ENCODE measurements at regions not wholly inside any gene's neighbourhood (a gene's known extent, or its start where the extent isn't known, plus 50 kb on each side); places are given as distances from the start of the nearest gene placed in this dataset.
A peak's percentile ranks its signal among the peaks of the same experiment; 100 is the strongest.
"Not testable (repeated sequence)": the region's sequence is repeated elsewhere in the genome, so short reads cannot be mapped to it uniquely, and the experiment has no call there.

DNA sequence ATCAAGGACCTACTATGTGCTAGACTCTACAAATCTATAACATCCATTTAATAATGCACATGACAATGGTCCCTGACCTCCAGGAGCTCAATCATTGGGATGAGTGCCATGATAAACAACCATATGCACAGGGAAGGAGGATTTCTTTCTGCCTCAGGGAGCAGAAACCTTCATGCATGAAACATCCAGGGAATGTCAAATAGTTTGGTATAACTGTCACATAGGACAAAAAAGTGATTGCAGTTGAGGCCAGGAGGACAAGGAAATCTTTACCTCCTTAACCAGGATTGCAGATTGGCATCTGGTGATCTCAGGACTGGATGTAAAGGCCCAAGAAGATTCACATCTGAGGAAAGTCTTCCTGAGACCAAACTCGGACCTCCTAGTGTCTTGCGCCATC is 993.1 kb downstream of the KCNMA1 start:
- DNase-seq (ENCODE audit: low spot score in 2 of 2) (no peak), ATAC-seq (no peak)
- Mint-ChIP-seq H3K9me3 (peaks cover 0 to 11% of the 10 kb centered on the region in 2 donors), H3K27ac (no peak overlapping the region), H3K36me3 (no peaks in the 10 kb centered on the region)

DNA sequence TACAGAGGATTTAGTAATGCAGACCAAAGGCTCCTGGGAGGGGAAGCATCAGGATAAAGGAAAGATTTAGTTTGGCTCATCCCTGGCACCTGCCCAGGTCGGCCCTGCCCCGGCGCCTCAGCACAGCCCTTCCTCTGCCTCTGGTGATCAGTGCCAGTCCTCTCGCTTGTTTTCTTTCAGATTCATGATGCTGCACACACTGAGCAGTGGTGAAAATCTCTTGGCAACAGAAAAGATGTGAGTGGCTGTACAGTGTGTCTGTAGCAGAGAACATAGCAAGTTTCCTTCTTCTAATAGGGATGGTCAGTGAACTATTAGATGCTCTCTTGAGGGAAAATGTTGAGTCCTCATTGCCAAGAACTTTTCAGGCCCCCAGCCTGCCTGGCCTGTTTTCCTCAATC is 994.1 kb downstream of the KCNMA1 start:
- no peaks in the 10 kb centered on the region for H3K36me3 Mint-ChIP-seq
- DNase-seq (ENCODE audit: low spot score in 2 of 2) (no peak), ATAC-seq (no peak)
- H3K9me3 Mint-ChIP-seq = peaks cover 0 to 10% of the 10 kb centered on the region in 2 donors
- H3K27ac Mint-ChIP-seq = no peak overlapping the region

DNA sequence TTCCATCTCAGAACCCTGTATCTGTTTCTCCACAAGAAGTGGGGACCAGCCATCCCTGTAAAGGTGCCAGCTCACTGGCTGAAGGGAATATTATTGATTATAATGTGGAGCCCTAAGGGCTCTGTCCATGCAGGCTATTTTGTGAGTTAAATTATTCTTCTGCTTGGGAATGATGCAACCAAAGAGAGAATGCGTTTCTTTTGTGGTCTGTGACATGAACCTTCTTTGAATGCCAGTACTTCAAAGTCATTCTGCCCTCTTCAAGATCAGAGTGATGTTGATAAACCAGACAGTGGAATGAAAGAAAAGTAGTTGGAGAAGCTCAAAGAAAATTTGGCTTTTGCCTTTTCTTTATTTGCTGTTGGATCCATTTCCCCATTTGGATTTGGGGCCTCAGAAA is 995.2 kb downstream of the KCNMA1 start:
- no peak for ATAC-seq
- no peak for DNase-seq (ENCODE audit: low spot score in 2 of 2)
- Mint-ChIP-seq H3K36me3 (no peaks in the 10 kb centered on the region), H3K9me3 (peaks cover 0 to 10% of the 10 kb centered on the region in 2 donors), H3K27ac (no peak overlapping the region)

DNA sequence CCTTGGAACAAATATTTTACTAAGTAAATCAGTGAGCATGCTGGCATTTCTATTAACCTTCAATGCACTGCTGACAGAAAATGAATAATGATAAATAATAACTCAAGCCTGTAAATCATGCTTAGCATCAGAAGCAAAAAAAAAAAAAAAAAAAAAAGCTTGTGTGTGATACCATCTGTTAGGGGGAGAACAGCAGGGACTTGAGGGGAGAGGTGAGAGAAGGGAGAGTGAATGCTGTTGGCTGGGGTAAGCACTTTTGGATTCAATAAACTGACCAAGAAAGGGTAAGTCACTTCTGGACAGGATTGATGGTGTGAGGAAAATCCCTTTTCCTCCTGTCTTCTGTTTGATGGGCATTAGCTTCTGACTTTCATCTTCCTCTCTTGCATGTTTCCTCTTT is 996.4 kb downstream of the KCNMA1 start:
- H3K36me3 Mint-ChIP-seq = no peaks in the 10 kb centered on the region
- no peak overlapping the region for H3K27ac Mint-ChIP-seq
- no peak for ATAC-seq
- peaks cover 0 to 10% of the 10 kb centered on the region in 2 donors for H3K9me3 Mint-ChIP-seq
- DNase-seq (ENCODE audit: low spot score in 2 of 2) = no peak

DNA sequence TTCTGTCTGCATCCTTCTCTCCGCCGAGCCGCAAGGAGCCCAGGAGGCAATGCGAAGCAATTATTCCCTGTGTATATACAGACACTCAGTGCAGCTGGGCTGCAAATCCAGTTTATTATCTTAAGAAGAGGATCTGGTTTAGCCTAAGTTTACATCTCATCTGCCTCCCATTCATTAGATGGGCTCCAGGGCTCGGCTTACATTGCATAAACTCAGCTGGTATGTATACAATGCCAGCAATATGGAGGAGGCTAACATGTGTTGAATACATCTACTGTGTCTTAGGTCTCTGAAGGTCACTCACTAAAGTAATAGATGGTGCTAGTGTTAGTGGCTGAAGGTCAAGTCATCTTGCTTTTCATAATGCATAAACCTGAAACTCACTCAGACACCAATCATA is 996.8 kb downstream of the KCNMA1 start:
- DNase-seq (ENCODE audit: low spot score in 2 of 2) = no peak
- H3K36me3 Mint-ChIP-seq = no peaks in the 10 kb centered on the region
- peaks cover 0 to 10% of the 10 kb centered on the region in 2 donors for H3K9me3 Mint-ChIP-seq
- H3K27ac Mint-ChIP-seq = no peak overlapping the region
- no peak for ATAC-seq

DNA sequence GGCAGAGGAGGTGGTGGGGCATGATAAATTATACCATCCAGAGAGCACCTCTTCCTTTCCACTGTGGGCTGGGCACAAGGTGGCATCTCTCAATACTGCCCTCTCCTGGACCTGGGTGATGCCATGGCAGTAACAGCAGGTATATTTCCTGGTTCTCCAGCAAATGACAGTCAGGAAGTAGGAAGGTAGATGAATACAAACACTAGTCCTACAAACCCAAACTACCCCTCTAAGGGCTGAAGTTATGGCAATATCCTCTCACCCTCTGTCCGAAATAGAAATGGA is 1004.9 kb downstream of the KCNMA1 start:
- DNase-seq (ENCODE audit: low spot score in 2 of 2) = no peak
- Mint-ChIP-seq H3K27ac (no peak overlapping the region), H3K9me3 (peaks cover 0 to 3% of the 10 kb centered on the region in 2 donors), H3K36me3 (no peaks in the 10 kb centered on the region)
- ATAC-seq = no peak

DNA sequence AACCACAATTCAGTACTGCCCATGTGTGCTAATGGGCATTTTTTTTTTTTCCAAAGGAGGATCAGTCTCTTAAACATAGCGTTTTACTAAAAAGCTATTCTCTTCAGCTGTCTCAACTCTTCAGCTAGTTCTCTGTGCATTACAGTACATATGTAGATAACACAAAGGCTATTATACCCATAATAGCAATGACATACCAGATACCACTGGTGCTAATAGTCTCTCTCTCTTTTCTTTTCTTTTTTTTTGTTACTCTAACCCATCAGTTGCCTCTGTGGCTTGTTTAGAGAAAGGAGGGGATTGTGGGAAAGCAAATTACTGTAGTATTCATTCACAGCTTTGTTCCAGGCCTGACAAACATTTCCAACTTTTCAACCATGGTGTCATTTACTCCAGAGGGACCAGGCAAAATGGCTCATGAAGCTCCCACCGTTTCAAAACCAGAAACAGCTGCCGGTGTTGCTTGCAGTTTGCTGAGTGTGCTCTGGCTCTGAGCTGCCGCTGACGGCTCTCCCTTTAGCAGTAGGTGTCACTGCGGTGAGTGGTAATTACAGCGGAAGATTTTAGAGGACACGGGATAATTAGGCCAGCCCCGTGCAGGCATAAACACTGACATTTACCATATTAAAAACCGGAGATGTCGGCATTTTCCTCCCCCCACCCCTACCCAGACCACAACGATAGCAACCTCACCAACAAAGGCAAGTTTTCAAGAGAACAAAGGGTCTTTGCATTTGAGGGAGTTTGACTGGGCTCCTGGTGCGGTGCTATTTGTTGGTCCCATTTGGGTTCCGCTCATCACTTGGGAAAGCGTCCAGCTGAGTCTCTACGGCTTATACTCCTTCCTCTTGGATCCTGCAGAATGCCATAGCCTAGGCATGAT is 1005.5 kb downstream of the KCNMA1 start:
- DNase-seq (ENCODE audit: low spot score in 2 of 2) (no peak), ATAC-seq (no peak)
- no peaks in the 10 kb centered on the region for H3K36me3 Mint-ChIP-seq
- H3K9me3 Mint-ChIP-seq = peaks cover 0 to 4% of the 10 kb centered on the region in 2 donors
- H3K27ac Mint-ChIP-seq = no peak overlapping the region

DNA sequence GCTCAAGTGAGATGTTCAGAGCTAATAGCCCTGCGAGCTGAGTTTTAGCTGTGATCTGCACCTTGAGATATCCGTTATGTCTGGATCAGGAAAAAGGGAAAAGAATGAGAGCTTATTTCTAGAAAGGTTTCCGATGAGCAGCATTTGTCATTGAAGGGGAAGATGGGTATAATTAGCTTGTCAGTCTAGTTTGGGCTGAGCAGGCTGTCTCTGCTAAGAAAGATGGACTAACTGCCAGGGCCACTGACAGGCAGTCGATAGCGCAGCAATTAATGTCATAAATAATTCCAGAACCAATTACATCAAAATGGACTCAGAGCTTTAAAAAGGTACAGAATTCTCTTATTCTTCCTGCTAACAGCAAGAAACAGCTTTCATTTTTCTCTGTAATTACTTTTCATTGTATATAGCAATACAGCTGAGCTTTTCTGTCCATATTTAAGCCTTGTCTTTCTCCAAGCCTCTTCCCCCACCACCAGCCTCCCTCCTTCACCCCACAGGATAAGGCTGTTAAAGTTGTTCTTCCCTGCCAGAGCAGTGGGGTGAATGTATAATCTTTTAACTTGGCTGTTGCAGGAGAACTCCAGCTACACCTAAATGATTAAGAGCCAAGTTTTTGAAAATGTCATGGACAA is 1006.5 kb downstream of the KCNMA1 start:
- no peak for DNase-seq (ENCODE audit: low spot score in 2 of 2)
- H3K36me3 Mint-ChIP-seq = no peaks in the 10 kb centered on the region

DNA sequence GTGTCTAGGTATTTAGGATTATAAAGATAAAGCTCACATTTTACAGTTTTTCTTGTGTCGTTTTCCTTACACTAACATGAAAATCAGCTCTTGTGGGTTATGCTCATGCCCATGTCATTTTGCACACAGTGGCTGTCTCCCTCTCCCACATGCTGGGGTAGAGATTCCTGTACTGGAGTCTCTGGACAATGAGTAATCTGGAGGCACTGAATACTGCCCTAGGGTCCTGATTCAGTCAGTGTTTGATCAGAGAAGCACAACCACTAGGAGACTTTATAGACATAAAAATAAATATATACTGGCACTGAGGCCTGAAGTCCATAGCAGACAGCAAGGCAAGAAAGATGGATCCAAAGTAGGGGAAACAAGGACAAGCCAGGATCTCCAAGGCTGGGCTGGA is 1008.8 kb downstream of the KCNMA1 start:
- DNase-seq (ENCODE audit: low spot score in 2 of 2) (no peak), ATAC-seq (no peak)
- Mint-ChIP-seq H3K9me3 (peaks cover 0 to 8% of the 10 kb centered on the region in 2 donors), H3K36me3 (no peaks in the 10 kb centered on the region), H3K27ac (no peak overlapping the region)

More for the DNA sequence above, 1006.5 kb downstream of the KCNMA1 start:
- Mint-ChIP-seq H3K27ac (no peak overlapping the region), H3K9me3 (peaks cover 0 to 4% of the 10 kb centered on the region in 2 donors)
- no peak for ATAC-seq

DNA sequence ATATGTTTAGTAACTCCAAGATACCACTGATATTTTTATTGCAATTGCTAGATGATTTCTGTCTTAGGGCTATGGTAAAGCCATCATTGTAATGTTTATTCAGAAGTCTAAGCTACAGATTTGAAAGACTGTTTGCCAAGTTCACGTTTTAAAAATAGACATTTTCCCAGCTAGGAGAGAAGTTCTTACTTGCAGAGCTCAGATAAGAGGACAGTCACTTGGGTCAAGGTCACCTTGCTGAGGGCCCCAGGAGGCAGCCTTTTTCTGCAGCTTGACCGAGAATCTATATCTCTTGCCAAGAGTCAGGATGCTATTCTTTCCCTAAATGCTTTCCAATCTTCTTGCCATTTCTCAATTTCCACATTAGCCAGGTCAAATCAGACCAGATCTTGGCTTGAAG is 1011.2 kb downstream of the KCNMA1 start:
- H3K36me3 Mint-ChIP-seq = no peaks in the 10 kb centered on the region
- H3K9me3 Mint-ChIP-seq = peaks cover 0 to 8% of the 10 kb centered on the region in 2 donors
- H3K27ac Mint-ChIP-seq = no peak overlapping the region
- ATAC-seq (no peak), DNase-seq (ENCODE audit: low spot score in 2 of 2) (no peak)

DNA sequence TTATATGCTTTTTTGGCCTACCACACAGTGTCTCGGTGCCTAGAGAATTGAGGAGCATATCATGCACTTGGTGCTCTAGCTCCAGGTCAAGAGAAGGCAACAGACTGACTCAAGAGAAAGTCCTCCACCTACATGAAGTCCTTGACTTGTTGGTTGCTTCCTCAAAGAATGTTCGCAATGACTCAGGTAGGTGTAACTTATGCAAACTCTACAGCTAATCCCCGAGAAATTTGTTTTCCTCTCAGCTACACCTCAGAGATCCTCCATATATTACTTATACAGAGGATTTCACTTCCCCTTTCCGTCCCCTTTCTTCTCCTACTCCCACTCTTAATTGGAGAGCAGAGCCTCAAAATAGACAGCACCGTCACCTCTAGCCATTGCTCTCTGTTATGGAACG is 1013.1 kb downstream of the KCNMA1 start:
- no peak overlapping the region for H3K27ac Mint-ChIP-seq
- ATAC-seq = no peak

DNA sequence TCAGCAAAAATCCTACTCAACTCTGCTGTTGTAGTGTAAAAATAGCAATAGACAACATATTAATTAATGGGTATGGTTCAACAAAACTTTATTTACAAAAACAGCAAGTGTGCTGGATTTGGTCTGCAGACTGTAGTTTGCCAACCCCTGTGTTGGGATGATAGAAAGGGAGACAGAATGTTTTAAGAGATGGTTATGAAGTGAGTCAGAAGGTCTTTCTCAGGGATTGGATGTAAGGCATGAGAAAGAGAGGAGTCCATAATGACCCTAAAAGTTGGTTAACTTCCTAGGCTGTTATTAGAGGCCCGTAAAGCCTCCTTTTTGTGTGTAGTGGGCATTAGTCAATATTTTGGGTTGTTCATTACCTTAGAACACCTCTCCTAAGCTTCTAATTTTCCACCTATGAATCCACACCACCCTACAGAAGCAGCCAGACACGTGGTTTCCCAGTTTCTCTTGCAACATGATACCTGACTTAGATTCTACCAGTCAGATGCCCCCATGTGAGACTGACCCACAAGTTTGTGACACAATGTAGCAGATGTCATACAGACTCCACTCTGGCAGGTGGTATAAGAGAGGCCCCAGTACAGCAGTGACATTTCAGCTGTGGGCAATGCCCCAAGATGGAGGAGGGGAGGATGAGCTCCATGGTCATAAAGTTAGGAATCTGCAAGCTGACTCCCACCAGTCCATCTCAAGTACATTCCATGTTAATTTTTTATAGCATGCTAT is 1015.6 kb downstream of the KCNMA1 start:
- no peak overlapping the region for H3K27ac Mint-ChIP-seq
- peaks cover 10 to 14% of the 10 kb centered on the region in 2 donors for H3K9me3 Mint-ChIP-seq
- ATAC-seq = no peak
- no peaks in the 10 kb centered on the region for H3K36me3 Mint-ChIP-seq
- DNase-seq (ENCODE audit: low spot score in 2 of 2) = no peak

More for the DNA sequence above, 1013.1 kb downstream of the KCNMA1 start:
- no peaks in the 10 kb centered on the region for H3K36me3 Mint-ChIP-seq
- peaks cover 8 to 14% of the 10 kb centered on the region in 2 donors for H3K9me3 Mint-ChIP-seq
- DNase-seq (ENCODE audit: low spot score in 2 of 2) = no peak

DNA sequence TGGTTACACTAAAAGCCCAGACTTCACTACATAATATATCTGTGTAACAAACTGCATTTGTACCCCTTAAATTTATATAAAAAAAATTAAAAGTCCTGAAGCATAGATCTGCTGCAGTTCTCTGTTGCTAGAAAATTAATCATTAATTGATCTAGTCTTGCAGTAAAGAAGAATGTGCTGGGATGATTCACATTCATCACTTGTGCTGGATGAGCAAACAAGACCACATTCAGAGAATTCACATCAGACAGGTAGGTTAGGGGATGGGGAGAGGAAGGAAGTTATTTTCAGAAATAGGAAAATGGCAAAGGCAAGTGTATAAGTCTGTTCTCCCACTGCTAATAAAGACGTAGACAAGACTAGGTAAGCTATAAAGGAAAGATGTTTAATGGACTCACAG is 1019.0 kb downstream of the KCNMA1 start:
- no peaks in the 10 kb centered on the region for H3K36me3 Mint-ChIP-seq
- no peak overlapping the region for H3K27ac Mint-ChIP-seq
- no peak for DNase-seq (ENCODE audit: low spot score in 2 of 2)
- peaks cover 16 to 19% of the 10 kb centered on the region in 2 donors for H3K9me3 Mint-ChIP-seq
- ATAC-seq = peak; percentile 28 to 50

DNA sequence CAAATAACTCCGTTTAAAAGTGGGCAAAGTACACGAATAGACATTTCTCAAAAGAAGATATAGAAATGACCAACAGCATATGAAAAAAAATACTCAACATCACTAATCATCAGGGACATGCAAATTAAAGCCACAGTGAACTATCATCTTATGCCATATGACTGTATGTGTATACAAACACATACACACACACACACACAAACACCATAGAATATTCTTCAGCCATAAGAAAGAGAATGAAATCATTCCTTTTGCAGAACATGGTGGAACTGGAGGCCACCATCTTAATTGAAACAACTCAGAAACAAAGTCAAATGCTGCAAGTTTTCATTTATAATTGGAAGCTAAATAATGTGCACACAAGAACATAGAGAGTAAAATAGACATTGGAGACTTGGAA is 1019.4 kb downstream of the KCNMA1 start:
- Mint-ChIP-seq H3K9me3 (peaks cover 16 to 19% of the 10 kb centered on the region in 2 donors), H3K36me3 (no peaks in the 10 kb centered on the region), H3K27ac (no peak overlapping the region)
- no peak for DNase-seq (ENCODE audit: low spot score in 2 of 2)
- peak; percentile 27 to 52 for ATAC-seq

DNA sequence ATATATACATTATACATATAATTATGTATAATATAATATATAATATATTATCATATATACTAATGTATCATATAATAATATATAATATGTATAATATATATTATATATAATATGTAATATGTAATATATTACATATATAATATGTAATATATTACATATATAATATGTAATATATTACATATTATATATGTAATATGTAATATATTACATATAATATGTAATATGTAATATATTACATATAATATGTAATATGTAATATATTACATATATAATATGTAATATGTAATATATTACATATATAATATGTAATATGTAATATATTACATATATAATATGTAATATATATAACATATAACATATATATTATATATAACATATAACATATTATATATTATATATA is 1020.9 kb downstream of the KCNMA1 start:
- not testable (repeated sequence) for H3K36me3 Mint-ChIP-seq; ATAC-seq; DNase-seq (ENCODE audit: low spot score in 2 of 2); H3K27ac Mint-ChIP-seq
- peaks cover 16 to 19% of the 10 kb centered on the region in 2 donors for H3K9me3 Mint-ChIP-seq

DNA sequence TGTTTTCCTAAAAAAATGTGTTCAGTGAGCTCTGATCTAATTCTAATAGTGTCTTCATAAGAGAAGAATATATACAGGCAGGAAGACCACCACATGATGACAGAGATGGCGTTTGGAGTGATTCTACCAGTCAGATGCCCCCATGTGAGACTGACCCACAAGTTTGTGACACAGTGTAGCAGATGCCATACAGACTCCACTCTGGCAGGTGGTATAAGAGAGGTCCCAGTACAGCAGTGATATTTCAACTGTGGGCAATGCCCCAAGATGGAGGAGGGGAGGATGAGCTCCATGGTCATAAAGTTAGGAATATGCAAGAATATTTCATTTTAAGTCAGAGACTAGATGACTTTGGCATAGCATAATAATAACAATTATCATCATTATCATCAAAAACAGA is 1022.6 kb downstream of the KCNMA1 start:
- no peak for DNase-seq (ENCODE audit: low spot score in 2 of 2)
- Mint-ChIP-seq H3K27ac (no peak overlapping the region), H3K9me3 (peaks cover 12% of the 10 kb centered on the region in 2 donors), H3K36me3 (no peaks in the 10 kb centered on the region)
- ATAC-seq = peak; percentile 51 to 54

All from activated naive CD4-positive, alpha-beta T cell treated with anti-CD3 and anti-CD28 coated beads, Interleukin-2, amount 50 U/mL, for 72 hours (primary cell).